Gastrocnemius medialis (tissue), 4 donors: ENCODE measurements at regions not wholly inside any gene's neighbourhood (a gene's known extent, or its start where the extent isn't known, plus 50 kb on each side); places are given as distances from the start of the nearest gene placed in this dataset.

Source experiments
- ATAC-seq, 2 donors: fragments of 150-250 bp; one replicate each; pipeline ENCODE4 v1.9.1; 2016
- DNase-seq, 2 donors: peaks; one replicate each; pipeline ENCODE4 v3.0.0-alpha.2; 2019
- H3K27ac ChIP-seq, 4 donors: fragments of 200-600 bp; sonication (generic); 1 replicate in 1 of 4; 2 replicates in 3 of 4; pipeline ENCODE4 v1.5.1; 2016 to 2018; ENCODE audit warnings: mild to moderate bottlenecking in 2 of 4, moderate library complexity in 1 of 4
- H3K27me3 ChIP-seq, 3 donors: fragments of 200-600 bp; sonication (generic) in 2 of 3; 1 replicate in 1 of 3; 2 replicates in 2 of 3; pipeline versions ENCODE4 v1.5.1 to v1.6.0; 2016 to 2019; ENCODE audit warnings: mild to moderate bottlenecking in 1 of 3, moderate library complexity in 1 of 3
- H3K36me3 ChIP-seq, 2 donors: fragments of 200-600 bp; sonication (generic) in 1 of 2; one replicate each; pipeline ENCODE4 v1.5.1; 2017 to 2018
- H3K4me1 ChIP-seq, 2 donors: fragments of 200-600 bp; sonication (generic) in 1 of 2; one replicate each; pipeline ENCODE4 v1.5.1; 2016 to 2017; ENCODE audit warnings: mild to moderate bottlenecking in 2 of 2
- H3K4me3 ChIP-seq, 4 donors: fragments of 200-600 bp; sonication (generic) in 3 of 4; 1 replicate in 1 of 4; 2 replicates in 3 of 4; pipeline ENCODE4 v1.5.1; 2016 to 2019; ENCODE audit warnings: mild to moderate bottlenecking in 2 of 4
- H3K9me3 ChIP-seq, 3 donors: fragments of 200-600 bp; sonication (generic) in 2 of 3; 1 replicate in 1 of 3; 2 replicates in 2 of 3; pipeline ENCODE4 v1.5.1; 2016 to 2019
- CTCF ChIP-seq, 5 experiments: fragments of 450-650 bp in 3 of 5; fragments of 200-600 bp in 2 of 5; sonication (generic) in 2 of 5; IDR thresholded peaks in 4 of 5; conservative IDR thresholded peaks in 1 of 5; 1 replicate in 4 of 5; 2 replicates in 1 of 5; pipeline ENCODE4 v1.5.1; 2016 to 2019; ENCODE audit warnings: antibody characterized with exemption in 5 of 5, mild to moderate bottlenecking in 3 of 5, moderate library complexity in 3 of 5
- POLR2A ChIP-seq, 2 donors: fragments of 450-650 bp; IDR thresholded peaks; one replicate each; pipeline ENCODE4 v1.6.1; 2017; ENCODE audit warnings: antibody characterized with exemption in 2 of 2, mild to moderate bottlenecking in 2 of 2, moderate library complexity in 2 of 2
- in situ Hi-C, 4 donors: fragments of 200-750 bp; cut with MboI; loops; one replicate each; pipeline versions ENCODE4 v1.15.0 to v1.8.0; 2017; ENCODE audit warnings: low sequenced_read_pairs in 4 of 4
- intact Hi-C: fragments of 100-400 bp; cut with DNase I; formaldehyde crosslinking; loops from one replicate; pipeline ENCODE4 v1.15.1; 2023; ENCODE audit warnings: low total_unique reads

- no peak for DNase-seq
Measured at GRCh38 chr2:9156483-9156882, 50.1 kb upstream of the ASAP2 start.

DNA sequence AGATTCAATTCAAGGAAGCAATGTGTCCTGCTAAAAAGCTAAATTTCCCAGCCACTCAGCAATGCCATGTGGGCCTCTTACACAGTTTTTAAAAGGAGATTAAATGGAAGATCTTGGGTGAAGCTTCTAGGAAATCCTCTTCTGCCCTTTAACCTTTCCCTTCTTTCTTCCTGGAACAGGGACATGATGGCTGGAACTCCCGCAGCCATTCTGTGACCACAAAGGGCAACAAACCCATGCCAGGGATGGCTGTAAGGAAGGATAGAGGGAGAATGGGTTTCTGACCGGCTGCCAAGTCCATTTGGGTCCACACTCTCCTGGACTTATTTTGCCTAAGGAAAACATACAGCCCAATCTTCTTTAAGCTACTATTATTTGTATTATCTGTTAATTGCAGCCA is 52.6 kb upstream of the ASAP2 start:
- ATAC-seq = no peak
- no peak for DNase-seq
- Histone ChIP-seq H3K27me3 (no peaks in the 10 kb centered on the region), H3K36me3 (no peaks in the 10 kb centered on the region), H3K27ac (no peak overlapping the region), H3K4me3 (no peak overlapping the region), H3K4me1 (peaks cover 0 to 3% of the 10 kb centered on the region in 2 donors), H3K9me3 (no peaks in the 10 kb centered on the region)
- in situ Hi-C loops (no loop called here), intact Hi-C loops (no loop called here)
- TF ChIP-seq CTCF (IDR thresholded peaks at IDR 0.05 in 4 of 5, conservative IDR thresholded peaks at IDR 0.05 in 1 of 5) = no peak
- no peak for TF ChIP-seq POLR2A (IDR thresholded peaks at IDR 0.05)

More at GRCh38 chr2:9156483-9156882, 50.1 kb upstream of the ASAP2 start:
- TF ChIP-seq CTCF (IDR thresholded peaks at IDR 0.05 in 4 of 5, conservative IDR thresholded peaks at IDR 0.05 in 1 of 5) (no peak), POLR2A (IDR thresholded peaks at IDR 0.05) (no peak)
- H3K9me3 ChIP-seq = no peaks in the 10 kb centered on the region
- in situ Hi-C loops (no loop called here), intact Hi-C loops (no loop called here)
- H3K27ac ChIP-seq = no peak overlapping the region
- ATAC-seq = no peak
- no peak overlapping the region for H3K4me3 ChIP-seq
- no peaks in the 10 kb centered on the region for H3K27me3 ChIP-seq
- H3K4me1 ChIP-seq = peaks cover 0 to 3% of the 10 kb centered on the region in 2 donors
- no peaks in the 10 kb centered on the region for H3K36me3 ChIP-seq

GRCh38 chr2:9153643-9153980 is 53.0 kb upstream of the ASAP2 start:
- DNase-seq (peak in 1 of 2 donors; percentile 29), ATAC-seq (peak in 1 of 2 donors; percentile 33)
- Histone ChIP-seq H3K36me3 (no peaks in the 10 kb centered on the region), H3K27ac (peak overlapping the region in 1 of 4 donors; percentile 46), H3K27me3 (no peaks in the 10 kb centered on the region), H3K9me3 (no peaks in the 10 kb centered on the region), H3K4me1 (peaks cover 0 to 3% of the 10 kb centered on the region in 2 donors), H3K4me3 (no peak overlapping the region)
- in situ Hi-C loops = no loop called here
- TF ChIP-seq CTCF (IDR thresholded peaks at IDR 0.05 in 4 of 5, conservative IDR thresholded peaks at IDR 0.05 in 1 of 5) = no peak
- TF ChIP-seq POLR2A (IDR thresholded peaks at IDR 0.05) = no peak
- intact Hi-C loops = no loop called here

- in situ Hi-C loops (no loop called here), intact Hi-C loops (no loop called here)
- Histone ChIP-seq H3K4me3 (no peak overlapping the region), H3K4me1 (peaks cover 0 to 3% of the 10 kb centered on the region in 2 donors), H3K27ac (peak overlapping the region in 1 of 4 donors; percentile 46), H3K27me3 (no peaks in the 10 kb centered on the region), H3K36me3 (no peaks in the 10 kb centered on the region), H3K9me3 (no peaks in the 10 kb centered on the region)
- ATAC-seq (no peak), DNase-seq (no peak)
- no peak for TF ChIP-seq POLR2A (IDR thresholded peaks at IDR 0.05)
- TF ChIP-seq CTCF (IDR thresholded peaks at IDR 0.05 in 4 of 5, conservative IDR thresholded peaks at IDR 0.05 in 1 of 5) = no peak
Measured at GRCh38 chr2:9152975-9153642, 53.5 kb upstream of the ASAP2 start.

- intact Hi-C loops = no loop called here
- TF ChIP-seq CTCF (IDR thresholded peaks at IDR 0.05 in 4 of 5, conservative IDR thresholded peaks at IDR 0.05 in 1 of 5) = no peak
- no peak for TF ChIP-seq POLR2A (IDR thresholded peaks at IDR 0.05)
- H3K4me1 ChIP-seq = peaks cover 0 to 3% of the 10 kb centered on the region in 2 donors
- no peaks in the 10 kb centered on the region for H3K9me3 ChIP-seq
- no peak for DNase-seq
- no peaks in the 10 kb centered on the region for H3K36me3 ChIP-seq
- H3K27ac ChIP-seq = no peak overlapping the region
- no peak for ATAC-seq
- in situ Hi-C loops = no loop called here
- no peak overlapping the region for H3K4me3 ChIP-seq
- no peaks in the 10 kb centered on the region for H3K27me3 ChIP-seq
Measured at GRCh38 chr2:9150906-9151305, 55.7 kb upstream of the ASAP2 start.
